ENCODE measurements at regions not wholly inside any gene's neighbourhood (a gene's known extent, or its start where the extent isn't known, plus 50 kb on each side); places are given as distances from the start of the nearest gene placed in this dataset.

- Histone ChIP-seq H3K4me1 (ENCODE audit: insufficient read depth, low read length) (no peaks in the 10 kb centered on the region), H3K4me3 (ENCODE audit: low read length in 2 of 2) (no peak overlapping the region), H3K27me3 (ENCODE audit: insufficient read depth, low read length) (no peaks in the 10 kb centered on the region), H3K27ac (ENCODE audit: low read depth, low read length) (no peak overlapping the region), H3K9me3 (ENCODE audit: control insufficient read depth in 1 of 2, low read length in 2 of 2) (no peaks in the 10 kb centered on the region), H3K36me3 (ENCODE audit: insufficient read depth, low read length) (no peaks in the 10 kb centered on the region)
- Mint-ChIP-seq H3K4me1 (no peaks in the 10 kb centered on the region), H3K4me3 (no peak overlapping the region), H3K27ac (no peak overlapping the region), H3K27me3 (peaks cover 0 to 3% of the 10 kb centered on the region in 2 donors), H3K36me3 (no peaks in the 10 kb centered on the region), H3K9me3 (peaks cover 0 to 9% (median 0%) of the 10 kb centered on the region in 8 donors)
- no peak for DNase-seq
- ChIA-PET POLR2A (ENCODE audit: partially characterized antibody) (no interaction called here), CTCF (ENCODE audit: partially characterized antibody) (no interaction called here)
- intact Hi-C loops (cut with micrococcal nuclease): no loop called here
Observed at GRCh38 chr22:27203276-27203660, 545.9 kb downstream of the MIAT start.

- H3K27me3 ChIP-seq (ENCODE audit: insufficient read depth, low read length): no peaks in the 10 kb centered on the region
- H3K9me3 ChIP-seq (ENCODE audit: control insufficient read depth in 1 of 2, low read length in 2 of 2): no peaks in the 10 kb centered on the region
- Mint-ChIP-seq H3K36me3 (no peaks in the 10 kb centered on the region), H3K9me3 (peaks cover 0 to 9% (median 0%) of the 10 kb centered on the region in 8 donors), H3K27me3 (peaks cover 0 to 3% of the 10 kb centered on the region in 2 donors), H3K4me1 (no peaks in the 10 kb centered on the region), H3K4me3 (no peak overlapping the region), H3K27ac (no peak overlapping the region)
- no peaks in the 10 kb centered on the region for H3K4me1 ChIP-seq (ENCODE audit: insufficient read depth, low read length)
- DNase-seq: no peak
- POLR2A ChIA-PET (ENCODE audit: partially characterized antibody): no interaction called here
- H3K4me3 ChIP-seq (ENCODE audit: low read length in 2 of 2): no peak overlapping the region
- H3K36me3 ChIP-seq (ENCODE audit: insufficient read depth, low read length): no peaks in the 10 kb centered on the region
- CTCF ChIA-PET (ENCODE audit: partially characterized antibody): no interaction called here
- no peak overlapping the region for H3K27ac ChIP-seq (ENCODE audit: low read depth, low read length)
- intact Hi-C loops (cut with micrococcal nuclease): no loop called here
Observed at GRCh38 chr22:27204280-27204679, 546.9 kb downstream of the MIAT start.

DNA sequence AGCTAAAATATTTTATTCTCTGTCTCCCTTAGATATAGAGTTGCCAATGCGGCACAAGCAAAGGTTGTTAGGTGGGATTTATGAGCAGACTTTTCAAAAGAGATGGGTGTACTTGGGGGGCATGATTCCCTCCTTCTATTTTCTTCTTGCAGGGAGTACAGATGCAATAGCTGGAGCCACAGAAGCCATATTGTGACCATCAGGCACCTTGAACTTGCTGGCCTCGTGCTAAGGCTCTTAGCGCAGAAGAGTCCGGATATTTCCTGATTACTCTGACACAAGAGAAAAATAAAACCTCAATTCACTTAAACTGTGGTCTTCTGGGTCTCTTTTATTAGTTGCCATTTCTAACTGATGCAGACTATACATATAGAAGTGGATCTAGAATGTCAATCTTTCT, 547.4 kb downstream of the MIAT start:
- POLR2A ChIA-PET (ENCODE audit: partially characterized antibody): no interaction called here
- intact Hi-C loops (cut with micrococcal nuclease): no loop called here

GRCh38 chr22:27205492-27206373, 548.3 kb downstream of the MIAT start:
- H3K27ac ChIP-seq (ENCODE audit: low read depth, low read length): no peak overlapping the region
- H3K27me3 Mint-ChIP-seq: peaks cover 3% of the 10 kb centered on the region in 2 donors
- intact Hi-C loops (cut with micrococcal nuclease): no loop called here
- H3K4me1 ChIP-seq (ENCODE audit: insufficient read depth, low read length): no peaks in the 10 kb centered on the region
- CTCF ChIA-PET (ENCODE audit: partially characterized antibody): no interaction called here
- no peak overlapping the region for H3K4me3 Mint-ChIP-seq
- no peaks in the 10 kb centered on the region for H3K27me3 ChIP-seq (ENCODE audit: insufficient read depth, low read length)
- no peaks in the 10 kb centered on the region for H3K36me3 ChIP-seq (ENCODE audit: insufficient read depth, low read length)
- no peak for DNase-seq
- H3K9me3 ChIP-seq (ENCODE audit: control insufficient read depth in 1 of 2, low read length in 2 of 2): no peaks in the 10 kb centered on the region
- POLR2A ChIA-PET (ENCODE audit: partially characterized antibody): no interaction called here
- H3K27ac Mint-ChIP-seq: no peak overlapping the region
- H3K9me3 Mint-ChIP-seq: peaks cover 0 to 9% (median 0%) of the 10 kb centered on the region in 8 donors
- H3K4me1 Mint-ChIP-seq: no peaks in the 10 kb centered on the region
- no peak overlapping the region for H3K4me3 ChIP-seq (ENCODE audit: low read length in 2 of 2)
- no peaks in the 10 kb centered on the region for H3K36me3 Mint-ChIP-seq

More for the DNA sequence above, 547.4 kb downstream of the MIAT start:
- Mint-ChIP-seq H3K27me3 (peaks cover 3% of the 10 kb centered on the region in 2 donors), H3K36me3 (no peaks in the 10 kb centered on the region), H3K4me1 (no peaks in the 10 kb centered on the region), H3K27ac (no peak overlapping the region), H3K4me3 (no peak overlapping the region), H3K9me3 (peaks cover 0 to 9% (median 0%) of the 10 kb centered on the region in 8 donors)
- H3K4me1 ChIP-seq (ENCODE audit: insufficient read depth, low read length): no peaks in the 10 kb centered on the region
- CTCF ChIA-PET (ENCODE audit: partially characterized antibody): no interaction called here
- H3K36me3 ChIP-seq (ENCODE audit: insufficient read depth, low read length): no peaks in the 10 kb centered on the region
- DNase-seq: no peak
- no peak overlapping the region for H3K27ac ChIP-seq (ENCODE audit: low read depth, low read length)
- no peak overlapping the region for H3K4me3 ChIP-seq (ENCODE audit: low read length in 2 of 2)
- H3K9me3 ChIP-seq (ENCODE audit: control insufficient read depth in 1 of 2, low read length in 2 of 2): no peaks in the 10 kb centered on the region
- H3K27me3 ChIP-seq (ENCODE audit: insufficient read depth, low read length): no peaks in the 10 kb centered on the region

DNA sequence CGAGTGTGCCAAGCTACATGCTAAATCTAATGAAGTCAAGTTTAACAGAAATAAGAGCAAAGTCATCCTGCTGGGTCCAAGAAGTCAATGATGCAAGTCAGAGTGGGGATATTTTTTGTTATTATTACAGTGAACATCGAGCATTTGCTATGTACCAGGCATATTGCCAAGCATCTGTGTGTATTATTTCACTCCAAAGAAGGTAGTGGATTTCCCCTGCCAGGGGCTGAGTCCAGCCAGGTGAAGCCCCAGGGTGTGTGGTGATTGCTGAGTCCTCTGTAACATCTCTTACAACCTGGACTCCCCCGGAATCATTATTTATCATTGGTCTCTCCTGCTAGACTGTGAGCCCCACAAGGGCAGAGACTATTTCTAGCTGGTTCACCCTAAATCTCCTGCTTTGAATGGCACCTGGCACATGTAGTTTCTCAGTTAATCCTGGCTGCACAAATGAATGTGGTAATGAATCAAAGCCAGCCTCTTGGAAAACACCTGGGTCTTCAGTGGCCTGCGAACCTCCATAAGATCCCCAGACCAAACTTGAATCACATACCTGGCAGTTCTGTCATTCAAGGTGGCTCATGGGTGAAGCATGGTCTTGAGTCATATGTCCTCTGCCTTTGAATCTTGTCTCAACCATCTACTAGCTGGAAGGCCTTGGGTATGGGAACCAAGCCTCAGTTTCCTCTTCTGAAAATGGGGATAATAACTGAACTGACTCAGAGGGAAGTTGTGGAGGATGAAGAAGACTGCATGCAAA, 549.2 kb downstream of the MIAT start:
- Histone ChIP-seq H3K4me1 (ENCODE audit: insufficient read depth, low read length) (no peaks in the 10 kb centered on the region), H3K9me3 (ENCODE audit: control insufficient read depth in 1 of 2, low read length in 2 of 2) (no peaks in the 10 kb centered on the region), H3K27ac (ENCODE audit: low read depth, low read length) (no peak overlapping the region), H3K27me3 (ENCODE audit: insufficient read depth, low read length) (no peaks in the 10 kb centered on the region), H3K36me3 (ENCODE audit: insufficient read depth, low read length) (no peaks in the 10 kb centered on the region), H3K4me3 (ENCODE audit: low read length in 2 of 2) (no peak overlapping the region)
- H3K4me3 Mint-ChIP-seq: no peak overlapping the region
- H3K27ac Mint-ChIP-seq: no peak overlapping the region
- no peaks in the 10 kb centered on the region for H3K4me1 Mint-ChIP-seq
- DNase-seq: no peak
- H3K27me3 Mint-ChIP-seq: peaks cover 3 to 6% of the 10 kb centered on the region in 2 donors
- intact Hi-C loops (cut with micrococcal nuclease): no loop called here
- peaks cover 0 to 9% (median 0%) of the 10 kb centered on the region in 8 donors for H3K9me3 Mint-ChIP-seq
- POLR2A ChIA-PET (ENCODE audit: partially characterized antibody): no interaction called here
- no peaks in the 10 kb centered on the region for H3K36me3 Mint-ChIP-seq
- CTCF ChIA-PET (ENCODE audit: partially characterized antibody): no interaction called here

DNA sequence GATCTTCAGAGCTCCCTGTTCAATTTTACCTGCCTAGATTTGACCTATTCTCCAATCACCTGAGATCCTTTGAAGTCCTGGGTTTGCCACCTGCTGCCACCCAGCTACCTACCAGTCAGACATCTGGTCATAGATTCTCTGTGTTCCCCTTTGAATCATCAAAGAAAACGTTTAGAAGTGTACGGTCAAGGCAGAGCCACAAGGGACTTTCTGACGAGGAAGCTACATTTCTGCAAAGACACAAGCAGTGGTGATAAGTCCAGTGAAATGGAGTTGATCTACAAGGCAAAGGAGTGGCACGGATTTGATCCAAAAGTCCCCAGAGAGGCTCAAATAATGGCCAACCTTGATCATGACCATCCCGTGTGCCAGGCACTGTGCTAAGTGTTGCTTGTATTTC, 549.9 kb downstream of the MIAT start:
- H3K27me3 ChIP-seq (ENCODE audit: insufficient read depth, low read length): no peaks in the 10 kb centered on the region
- no peaks in the 10 kb centered on the region for H3K9me3 ChIP-seq (ENCODE audit: control insufficient read depth in 1 of 2, low read length in 2 of 2)
- peaks cover 5 to 6% of the 10 kb centered on the region in 2 donors for H3K27me3 Mint-ChIP-seq
- ChIA-PET POLR2A (ENCODE audit: partially characterized antibody) (no interaction called here), CTCF (ENCODE audit: partially characterized antibody) (no interaction called here)
- peaks cover 0 to 9% (median 0%) of the 10 kb centered on the region in 8 donors for H3K9me3 Mint-ChIP-seq
- H3K4me3 ChIP-seq (ENCODE audit: low read length in 2 of 2): no peak overlapping the region
- no peaks in the 10 kb centered on the region for H3K4me1 Mint-ChIP-seq
- H3K36me3 Mint-ChIP-seq: no peaks in the 10 kb centered on the region
- no peak for DNase-seq
- no peaks in the 10 kb centered on the region for H3K36me3 ChIP-seq (ENCODE audit: insufficient read depth, low read length)
- no peak overlapping the region for H3K27ac Mint-ChIP-seq
- H3K27ac ChIP-seq (ENCODE audit: low read depth, low read length): no peak overlapping the region
- no peak overlapping the region for H3K4me3 Mint-ChIP-seq
- intact Hi-C loops (cut with micrococcal nuclease): no loop called here
- H3K4me1 ChIP-seq (ENCODE audit: insufficient read depth, low read length): no peaks in the 10 kb centered on the region

DNA sequence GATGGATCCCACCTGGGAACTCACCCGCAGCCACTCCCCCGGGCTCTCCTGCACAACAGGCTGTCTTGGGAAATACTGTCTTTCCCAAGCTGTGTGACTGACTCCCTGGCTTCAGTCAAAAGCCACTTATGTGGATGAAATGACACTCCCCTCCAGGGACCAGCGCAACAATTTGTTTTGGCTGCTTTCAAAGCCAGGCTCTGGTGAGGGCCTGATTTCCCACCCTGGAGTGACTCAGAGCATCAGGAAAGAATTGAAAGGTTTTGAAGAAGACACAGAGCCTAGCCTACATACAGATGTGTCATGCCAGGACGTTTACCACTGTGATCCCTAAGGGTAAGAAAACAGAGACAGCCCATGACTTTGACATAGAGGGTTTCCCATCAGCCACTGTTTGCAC, 550.5 kb downstream of the MIAT start:
- ChIA-PET CTCF (ENCODE audit: partially characterized antibody) (no interaction called here), POLR2A (ENCODE audit: partially characterized antibody) (no interaction called here)
- Histone ChIP-seq H3K4me1 (ENCODE audit: insufficient read depth, low read length) (no peaks in the 10 kb centered on the region), H3K36me3 (ENCODE audit: insufficient read depth, low read length) (no peaks in the 10 kb centered on the region), H3K27ac (ENCODE audit: low read depth, low read length) (no peak overlapping the region), H3K27me3 (ENCODE audit: insufficient read depth, low read length) (no peaks in the 10 kb centered on the region), H3K4me3 (ENCODE audit: low read length in 2 of 2) (no peak overlapping the region), H3K9me3 (ENCODE audit: control insufficient read depth in 1 of 2, low read length in 2 of 2) (no peaks in the 10 kb centered on the region)
- H3K4me3 Mint-ChIP-seq: no peak overlapping the region
- peaks cover 7 to 9% of the 10 kb centered on the region in 2 donors for H3K27me3 Mint-ChIP-seq
- DNase-seq: no peak
- H3K4me1 Mint-ChIP-seq: no peaks in the 10 kb centered on the region
- intact Hi-C loops (cut with micrococcal nuclease): no loop called here
- H3K9me3 Mint-ChIP-seq: peaks cover 0 to 9% (median 0%) of the 10 kb centered on the region in 8 donors
- H3K36me3 Mint-ChIP-seq: no peaks in the 10 kb centered on the region
- H3K27ac Mint-ChIP-seq: no peak overlapping the region

Measured in CD4-positive, alpha-beta memory T cell (primary cell).